ENCODE measurements at regions not wholly inside any gene's neighbourhood (a gene's known extent, or its start where the extent isn't known, plus 50 kb on each side); places are given as distances from the start of the nearest gene placed in this dataset.

DNA sequence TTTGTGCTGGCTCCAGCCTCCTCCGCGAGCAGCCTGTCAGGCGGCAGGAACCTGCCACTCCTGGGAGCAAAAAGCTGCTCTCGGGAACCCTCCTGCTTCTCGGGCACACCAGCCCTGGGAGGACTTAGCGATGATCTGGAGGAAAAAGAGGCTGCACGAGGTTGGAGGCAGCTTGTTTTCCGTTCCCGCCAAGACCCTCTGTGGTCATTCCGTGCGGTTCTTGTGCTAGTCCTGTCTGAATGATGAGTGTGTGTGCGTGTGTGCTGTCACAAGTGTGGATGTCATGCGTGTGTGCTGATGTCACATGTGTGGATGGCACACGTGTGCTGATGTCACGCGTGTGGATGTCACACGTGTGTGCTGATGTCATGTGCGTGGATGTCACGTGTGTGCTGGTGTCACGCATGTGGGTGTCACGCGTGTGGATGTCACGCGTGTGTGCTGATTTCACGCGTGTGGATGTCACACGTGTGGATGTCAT is 150.0 kb downstream of the NPIPB11 start:
- no peaks in the 10 kb centered on the region for H3K36me3 ChIP-seq (ENCODE audit: control insufficient read depth in 2 of 2, insufficient read depth in 2 of 2, low read length in 1 of 2)

More for the DNA sequence above, 150.0 kb downstream of the NPIPB11 start:
- Histone ChIP-seq H3K4me2 (ENCODE audit: control insufficient read depth, insufficient read depth) (no peak overlapping the region), H3K4me1 (ENCODE audit: control insufficient read depth, insufficient read depth, low read length) (no peaks in the 10 kb centered on the region), H3K27ac (ENCODE audit: control insufficient read depth, insufficient read depth) (no peak overlapping the region), H3K27me3 (replicated peaks in 1 of 2; ENCODE audit: control insufficient read depth in 2 of 2, insufficient read depth in 2 of 2, low read length in 1 of 2) (no peaks in the 10 kb centered on the region), H3K9ac (ENCODE audit: control insufficient read depth, insufficient read depth, low read length) (no peak overlapping the region), H3K4me3 (no peak overlapping the region), H3K9me3 (replicated peaks; ENCODE audit: control insufficient read depth, insufficient read depth, low read length) (no peaks in the 10 kb centered on the region), H4K20me1 (ENCODE audit: control insufficient read depth, insufficient read depth) (no peaks in the 10 kb centered on the region), H3K79me2 (ENCODE audit: control insufficient read depth, insufficient read depth, low read length) (no peaks in the 10 kb centered on the region), H2AFZ (ENCODE audit: control insufficient read depth, low read depth, low read length) (no peak overlapping the region)
- POLR2A ChIA-PET, result no interaction called here
- intact Hi-C loops (cut with micrococcal nuclease; ENCODE audit: unreplicated experiment) (no loop called here), in situ Hi-C loops (cut with MboI) (no loop called here)
- CTCF ChIA-PET, result no interaction called here
- RAD21 ChIA-PET (ENCODE audit: unreplicated experiment), result no interaction called here
- TF ChIP-seq SMAD1 (IDR thresholded peaks at IDR 0.05; ENCODE audit: low read depth, partially characterized antibody) (no peak), NBN (IDR thresholded peaks at IDR 0.05) (no peak), ZNF24 (IDR thresholded peaks at IDR 0.05) (no peak), EED (IDR thresholded peaks at IDR 0.05; ENCODE audit: low read depth) (no peak), YBX1 (IDR thresholded peaks at IDR 0.05) (no peak), MYB (IDR thresholded peaks at IDR 0.05; ENCODE audit: borderline replicate concordance, low read depth, low read length) (no peak), NFXL1 (IDR thresholded peaks at IDR 0.05; ENCODE audit: borderline replicate concordance) (no peak), SP1 (IDR thresholded peaks at IDR 0.05; ENCODE audit: low read depth, low read length) (no peak), CEBPB (IDR thresholded peaks at IDR 0.05; ENCODE audit: borderline replicate concordance in 1 of 2, low read depth in 2 of 2, low read length in 2 of 2) (no peak), MEF2B (IDR thresholded peaks at IDR 0.05; ENCODE audit: partially characterized antibody, poor library complexity, severe bottlenecking) (no peak)
- TF ChIP-seq, protein P1, sequence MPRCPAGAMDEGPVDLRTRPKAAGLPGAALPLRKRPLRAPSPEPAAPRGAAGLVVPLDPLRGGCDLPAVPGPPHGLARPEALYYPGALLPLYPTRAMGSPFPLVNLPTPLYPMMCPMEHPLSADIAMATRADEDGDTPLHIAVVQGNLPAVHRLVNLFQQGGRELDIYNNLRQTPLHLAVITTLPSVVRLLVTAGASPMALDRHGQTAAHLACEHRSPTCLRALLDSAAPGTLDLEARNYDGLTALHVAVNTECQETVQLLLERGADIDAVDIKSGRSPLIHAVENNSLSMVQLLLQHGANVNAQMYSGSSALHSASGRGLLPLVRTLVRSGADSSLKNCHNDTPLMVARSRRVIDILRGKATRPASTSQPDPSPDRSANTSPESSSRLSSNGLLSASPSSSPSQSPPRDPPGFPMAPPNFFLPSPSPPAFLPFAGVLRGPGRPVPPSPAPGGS (IDR thresholded peaks at IDR 0.05; ENCODE audit: borderline replicate concordance, insufficient read depth, low read depth, low read length, poor library complexity, severe bottlenecking), result no peak
- TF ChIP-seq, protein P2, sequence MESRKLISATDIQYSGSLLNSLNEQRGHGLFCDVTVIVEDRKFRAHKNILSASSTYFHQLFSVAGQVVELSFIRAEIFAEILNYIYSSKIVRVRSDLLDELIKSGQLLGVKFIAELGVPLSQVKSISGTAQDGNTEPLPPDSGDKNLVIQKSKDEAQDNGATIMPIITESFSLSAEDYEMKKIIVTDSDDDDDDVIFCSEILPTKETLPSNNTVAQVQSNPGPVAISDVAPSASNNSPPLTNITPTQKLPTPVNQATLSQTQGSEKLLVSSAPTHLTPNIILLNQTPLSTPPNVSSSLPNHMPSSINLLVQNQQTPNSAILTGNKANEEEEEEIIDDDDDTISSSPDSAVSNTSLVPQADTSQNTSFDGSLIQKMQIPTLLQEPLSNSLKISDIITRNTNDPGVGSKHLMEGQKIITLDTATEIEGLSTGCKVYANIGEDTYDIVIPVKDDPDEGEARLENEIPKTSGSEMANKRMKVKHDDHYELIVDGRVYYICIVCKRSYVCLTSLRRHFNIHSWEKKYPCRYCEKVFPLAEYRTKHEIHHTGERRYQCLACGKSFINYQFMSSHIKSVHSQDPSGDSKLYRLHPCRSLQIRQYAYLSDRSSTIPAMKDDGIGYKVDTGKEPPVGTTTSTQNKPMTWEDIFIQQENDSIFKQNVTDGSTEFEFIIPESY (IDR thresholded peaks at IDR 0.05), result no peak
- TF ChIP-seq, protein P3, sequence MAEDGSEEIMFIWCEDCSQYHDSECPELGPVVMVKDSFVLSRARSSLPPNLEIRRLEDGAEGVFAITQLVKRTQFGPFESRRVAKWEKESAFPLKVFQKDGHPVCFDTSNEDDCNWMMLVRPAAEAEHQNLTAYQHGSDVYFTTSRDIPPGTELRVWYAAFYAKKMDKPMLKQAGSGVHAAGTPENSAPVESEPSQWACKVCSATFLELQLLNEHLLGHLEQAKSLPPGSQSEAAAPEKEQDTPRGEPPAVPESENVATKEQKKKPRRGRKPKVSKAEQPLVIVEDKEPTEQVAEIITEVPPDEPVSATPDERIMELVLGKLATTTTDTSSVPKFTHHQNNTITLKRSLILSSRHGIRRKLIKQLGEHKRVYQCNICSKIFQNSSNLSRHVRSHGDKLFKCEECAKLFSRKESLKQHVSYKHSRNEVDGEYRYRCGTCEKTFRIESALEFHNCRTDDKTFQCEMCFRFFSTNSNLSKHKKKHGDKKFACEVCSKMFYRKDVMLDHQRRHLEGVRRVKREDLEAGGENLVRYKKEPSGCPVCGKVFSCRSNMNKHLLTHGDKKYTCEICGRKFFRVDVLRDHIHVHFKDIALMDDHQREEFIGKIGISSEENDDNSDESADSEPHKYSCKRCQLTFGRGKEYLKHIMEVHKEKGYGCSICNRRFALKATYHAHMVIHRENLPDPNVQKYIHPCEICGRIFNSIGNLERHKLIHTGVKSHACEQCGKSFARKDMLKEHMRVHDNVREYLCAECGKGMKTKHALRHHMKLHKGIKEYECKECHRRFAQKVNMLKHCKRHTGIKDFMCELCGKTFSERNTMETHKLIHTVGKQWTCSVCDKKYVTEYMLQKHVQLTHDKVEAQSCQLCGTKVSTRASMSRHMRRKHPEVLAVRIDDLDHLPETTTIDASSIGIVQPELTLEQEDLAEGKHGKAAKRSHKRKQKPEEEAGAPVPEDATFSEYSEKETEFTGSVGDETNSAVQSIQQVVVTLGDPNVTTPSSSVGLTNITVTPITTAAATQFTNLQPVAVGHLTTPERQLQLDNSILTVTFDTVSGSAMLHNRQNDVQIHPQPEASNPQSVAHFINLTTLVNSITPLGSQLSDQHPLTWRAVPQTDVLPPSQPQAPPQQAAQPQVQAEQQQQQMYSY (CRISPR knock-in tag; IDR thresholded peaks at IDR 0.05), result no peak
- TF ChIP-seq, protein P4, sequence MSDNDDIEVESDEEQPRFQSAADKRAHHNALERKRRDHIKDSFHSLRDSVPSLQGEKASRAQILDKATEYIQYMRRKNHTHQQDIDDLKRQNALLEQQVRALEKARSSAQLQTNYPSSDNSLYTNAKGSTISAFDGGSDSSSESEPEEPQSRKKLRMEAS (IDR thresholded peaks at IDR 0.05; ENCODE audit: low read depth, low read length), result no peak
- 78% methylated on average over 27 of the region's 27 CpGs for WGBS (ENCODE audit: insufficient coverage, insufficient replicate concordance, low lambda C conversion rate, missing lambda C conversion rate)
- no peak for FAIRE-seq
- no TSS peak for BruUV-seq (replicated peaks)
- DNase-seq (ENCODE audit: low read depth, low spot score), result no peak
- SMC1A ChIA-PET (ENCODE audit: uncharacterized antibody, unreplicated experiment), result no interaction called here
- ATAC-seq, result no peak

Data from GM12878 (cell line).